ENCODE measurements at regions not wholly inside any gene's neighbourhood (a gene's known extent, or its start where the extent isn't known, plus 50 kb on each side); places are given as distances from the start of the nearest gene placed in this dataset.

DNA sequence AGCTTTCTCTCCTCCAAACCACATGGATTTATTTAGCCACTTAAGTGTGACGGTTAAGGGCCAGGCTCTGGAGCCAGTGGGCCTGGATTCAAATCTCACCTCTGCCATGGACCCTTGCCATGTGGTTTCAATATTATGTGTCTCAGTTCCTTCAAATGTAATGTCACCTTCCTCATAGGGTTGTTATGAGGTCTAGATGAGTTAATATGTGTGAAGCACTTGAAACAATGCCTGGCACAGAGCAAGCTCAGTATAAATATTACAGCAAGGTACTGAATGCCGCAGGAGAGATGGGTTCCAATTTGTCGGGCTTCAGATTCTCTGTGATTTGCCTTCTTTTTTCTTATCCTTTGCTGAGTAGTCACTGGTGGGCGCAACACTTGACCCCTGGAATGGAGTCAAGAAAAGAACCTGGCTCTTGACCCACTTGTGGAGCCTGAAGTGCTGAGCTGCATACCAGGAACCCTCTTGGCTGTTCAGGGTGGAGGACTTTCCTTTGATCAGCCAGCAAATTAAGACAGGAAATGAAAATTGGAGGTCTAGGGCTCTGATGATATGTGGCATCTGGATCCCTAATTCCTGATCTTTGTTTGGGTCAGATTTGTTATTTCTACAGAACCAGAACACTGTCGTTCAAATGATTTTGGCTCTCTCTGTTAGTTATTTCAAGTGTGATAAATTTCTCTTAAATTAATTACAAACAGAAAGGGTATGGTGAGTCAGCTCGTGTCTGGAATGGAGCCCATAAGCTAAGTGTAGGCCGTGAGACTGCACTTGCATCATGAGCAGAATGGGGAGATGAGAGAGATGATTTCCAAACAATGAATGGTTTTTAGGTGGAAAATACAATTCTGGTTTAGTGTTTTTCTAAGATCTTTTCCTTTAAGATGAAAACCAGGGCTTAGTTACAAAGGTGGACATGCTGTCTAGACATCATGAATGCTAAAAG lies 293.0 kb downstream of the KCNS3 start:
- DNase-seq (no peak), ATAC-seq (peak; percentile 65)
- intact Hi-C loops (cut with micrococcal nuclease) = no loop called here

GRCh38 chr2:18170642-18171041 lies 292.2 kb downstream of the KCNS3 start:
- DNase-seq = no peak
- intact Hi-C loops (cut with micrococcal nuclease) = no loop called here
- ATAC-seq = no peak

- intact Hi-C loops (cut with micrococcal nuclease) = no loop called here
- ATAC-seq = no peak
- DNase-seq = no peak
These were observed 291.4 kb downstream of the KCNS3 start for GRCh38 chr2:18169893-18170175.

- no peak for DNase-seq
- intact Hi-C loops (cut with micrococcal nuclease) = no loop called here
- no peak for ATAC-seq
These were observed 290.8 kb downstream of the KCNS3 start for GRCh38 chr2:18169121-18169892.

DNA sequence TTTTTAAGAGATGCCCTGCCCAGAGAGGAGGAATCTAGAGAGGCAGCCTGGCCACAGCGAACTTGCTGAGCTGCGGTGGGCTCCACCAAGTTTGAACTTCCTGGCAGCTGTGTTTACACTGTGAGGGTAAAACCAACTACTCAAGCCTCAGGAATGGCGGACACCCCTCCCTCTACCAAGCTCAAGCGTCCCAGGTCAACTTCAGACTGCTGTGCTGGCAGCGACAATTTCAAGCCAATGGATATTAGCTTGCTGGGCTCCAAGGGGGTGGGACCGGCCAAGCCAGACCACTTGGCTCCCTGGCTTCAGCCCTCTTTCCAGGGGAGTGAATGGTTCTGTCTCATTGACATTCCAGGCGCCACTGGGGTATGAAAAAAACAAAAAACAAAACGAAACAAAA lies 289.4 kb downstream of the KCNS3 start:
- intact Hi-C loops (cut with micrococcal nuclease) = no loop called here
- DNase-seq (no peak), ATAC-seq (no peak)

DNA sequence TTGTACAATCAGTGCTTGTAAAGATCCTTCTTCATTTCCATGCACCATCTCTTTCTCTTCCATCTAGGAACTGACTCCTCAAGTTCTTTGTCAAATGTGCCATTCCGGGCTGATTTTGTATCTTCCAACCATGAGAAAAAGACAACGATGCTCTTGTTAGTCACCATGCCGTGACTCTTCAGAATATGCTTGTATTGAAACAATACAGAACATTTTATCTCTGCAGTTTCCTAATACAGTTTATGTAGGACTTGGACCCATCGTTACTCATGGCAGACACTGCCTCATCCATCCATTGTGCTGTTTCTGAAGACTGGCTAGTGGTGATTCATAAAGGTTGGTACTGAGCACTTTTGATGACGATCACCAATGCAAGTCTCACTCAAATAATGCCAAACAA lies 283.2 kb downstream of the KCNS3 start:
- DNase-seq = no peak
- intact Hi-C loops (cut with micrococcal nuclease) = no loop called here
- ATAC-seq = no peak

DNA sequence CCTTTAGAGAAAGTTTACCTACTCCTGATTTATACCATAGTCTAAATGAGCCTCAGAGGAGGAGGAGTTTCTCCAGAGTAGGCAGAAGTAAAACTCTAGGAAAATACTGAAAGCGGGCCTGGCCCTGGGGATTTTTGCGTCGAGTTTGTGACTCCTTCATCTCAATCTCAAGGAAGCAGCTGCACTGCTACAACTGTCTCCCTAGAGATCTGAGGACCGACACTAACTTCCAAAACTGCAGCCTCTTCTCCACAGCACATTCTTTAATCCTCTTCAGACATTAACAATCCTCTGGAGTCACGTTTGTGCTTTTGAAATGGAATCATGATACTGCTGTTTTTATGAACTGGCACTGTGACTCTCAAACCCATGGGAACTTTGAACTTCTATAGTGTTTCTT lies 281.4 kb downstream of the KCNS3 start:
- ATAC-seq = peak; percentile 61
- DNase-seq = no peak
- intact Hi-C loops (cut with micrococcal nuclease) = no loop called here

- ATAC-seq = no peak
- intact Hi-C loops (cut with micrococcal nuclease) = no loop called here
- no peak for DNase-seq
These were observed 278.0 kb downstream of the KCNS3 start for GRCh38 chr2:18156421-18156820.

DNA sequence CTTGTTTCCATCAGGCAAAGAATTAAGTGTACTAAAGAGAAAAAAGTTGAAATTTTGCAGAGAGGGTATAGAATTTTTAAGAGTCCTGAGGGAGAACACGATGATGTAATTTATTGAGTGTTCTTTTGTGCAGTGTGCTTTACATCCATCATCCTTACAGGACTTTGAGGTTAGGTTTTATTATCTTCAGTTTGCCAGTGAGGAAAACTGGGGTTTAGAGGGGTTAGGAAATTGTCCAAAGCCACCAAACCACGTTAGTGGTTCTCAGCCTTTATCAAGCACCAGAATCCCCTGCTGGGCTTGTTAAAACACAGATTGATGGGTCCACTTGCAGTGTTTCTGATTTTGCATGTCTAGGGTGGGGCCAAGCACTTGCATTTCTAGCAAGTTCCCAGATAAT lies 277.5 kb downstream of the KCNS3 start:
- intact Hi-C loops (cut with micrococcal nuclease) = no loop called here
- DNase-seq (no peak), ATAC-seq (no peak)

- intact Hi-C loops (cut with micrococcal nuclease) = no loop called here
- no peak for ATAC-seq
- DNase-seq = no peak
These were observed 276.3 kb downstream of the KCNS3 start for GRCh38 chr2:18154812-18155211.

- intact Hi-C loops (cut with micrococcal nuclease) = no loop called here
- ATAC-seq (no peak), DNase-seq (no peak)
These were observed 275.8 kb downstream of the KCNS3 start for GRCh38 chr2:18154259-18154658.

- intact Hi-C loops (cut with micrococcal nuclease) = no loop called here
- DNase-seq (no peak), ATAC-seq (no peak)
These were observed 275.3 kb downstream of the KCNS3 start for GRCh38 chr2:18153741-18154140.

GRCh38 chr2:18151237-18151636 lies 272.8 kb downstream of the KCNS3 start:
- no peak for ATAC-seq
- intact Hi-C loops (cut with micrococcal nuclease) = no loop called here
- no peak for DNase-seq

DNA sequence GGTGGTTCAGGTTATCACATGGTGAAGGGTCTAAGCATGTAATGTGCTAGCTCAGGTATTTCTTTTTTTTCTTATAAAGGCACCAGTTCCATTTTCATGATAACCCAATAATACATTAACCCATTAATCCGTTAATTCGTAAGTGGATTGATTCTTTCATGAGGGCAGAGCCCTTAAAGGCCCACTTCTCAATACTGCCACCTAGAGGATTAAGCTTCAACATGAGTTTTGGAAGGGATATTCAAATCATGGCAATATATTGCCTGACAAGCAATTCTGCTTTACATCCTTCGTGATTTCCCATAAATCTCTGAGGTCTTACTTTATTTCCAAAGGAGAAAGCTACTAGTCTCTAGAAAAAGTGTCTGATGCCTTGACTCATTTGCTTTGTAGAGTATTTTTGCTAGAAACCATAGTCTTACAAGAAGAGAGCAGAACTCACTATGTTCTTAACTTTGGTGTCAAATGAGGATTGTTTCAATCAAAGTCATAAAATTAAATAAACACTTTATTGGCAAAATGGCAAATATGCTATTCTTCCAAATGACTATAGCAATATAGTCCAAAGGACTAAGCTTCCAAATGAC lies 271.3 kb downstream of the KCNS3 start:
- intact Hi-C loops (cut with micrococcal nuclease) = no loop called here
- no peak for ATAC-seq
- no peak for DNase-seq

DNA sequence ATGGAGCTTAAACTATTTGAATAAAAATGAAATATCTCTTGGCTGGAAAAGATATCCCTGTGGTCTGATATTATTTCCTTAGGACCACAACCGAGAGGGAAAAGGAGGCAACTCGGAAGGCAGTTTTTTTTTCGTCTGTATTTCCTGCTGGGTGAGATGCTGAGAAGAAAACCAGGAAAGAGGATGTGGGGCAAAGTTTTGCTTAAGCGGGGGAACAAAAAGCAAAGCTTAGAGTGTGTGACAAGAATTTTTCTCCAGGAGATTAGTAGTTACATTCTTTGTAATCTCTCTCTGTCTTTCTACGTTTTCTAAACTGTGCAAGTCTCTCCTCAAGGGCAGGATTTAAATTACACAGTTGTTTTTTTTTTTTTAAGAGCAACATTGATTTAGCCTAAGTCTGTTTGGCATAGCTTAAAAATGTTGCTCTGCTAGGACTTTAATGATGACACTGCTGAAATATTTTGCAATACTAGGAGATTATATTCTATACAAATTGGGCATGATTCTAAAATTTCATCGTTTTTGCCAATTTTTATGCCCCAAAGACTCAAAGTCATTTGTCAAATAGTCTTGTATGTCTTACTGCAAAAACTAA lies 258.5 kb downstream of the KCNS3 start:
- intact Hi-C loops (cut with micrococcal nuclease) = no loop called here
- DNase-seq (no peak), ATAC-seq (no peak)

GRCh38 chr2:18133310-18133709 lies 254.8 kb downstream of the KCNS3 start:
- DNase-seq (no peak), ATAC-seq (no peak)
- intact Hi-C loops (cut with micrococcal nuclease) = no loop called here

DNA sequence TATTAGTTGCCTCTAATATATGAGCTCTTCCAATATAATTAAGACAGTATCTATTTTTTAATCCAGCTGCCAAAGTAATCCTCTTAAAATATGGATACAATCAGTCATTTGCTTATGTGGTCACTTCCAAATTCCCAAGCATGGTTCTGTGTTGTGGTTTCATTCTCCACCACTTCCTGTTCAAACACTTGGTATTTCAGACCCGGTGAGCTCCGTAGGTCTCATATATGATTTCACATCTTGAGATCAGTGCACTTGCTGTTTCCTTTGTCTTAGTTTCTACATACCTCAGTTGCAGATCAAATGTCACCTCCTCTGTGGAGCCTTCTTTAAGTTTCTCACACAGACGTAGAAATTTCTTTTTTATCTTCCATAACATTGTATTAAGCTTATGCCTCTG lies 254.2 kb downstream of the KCNS3 start:
- intact Hi-C loops (cut with micrococcal nuclease) = no loop called here
- no peak for DNase-seq
- no peak for ATAC-seq

DNA sequence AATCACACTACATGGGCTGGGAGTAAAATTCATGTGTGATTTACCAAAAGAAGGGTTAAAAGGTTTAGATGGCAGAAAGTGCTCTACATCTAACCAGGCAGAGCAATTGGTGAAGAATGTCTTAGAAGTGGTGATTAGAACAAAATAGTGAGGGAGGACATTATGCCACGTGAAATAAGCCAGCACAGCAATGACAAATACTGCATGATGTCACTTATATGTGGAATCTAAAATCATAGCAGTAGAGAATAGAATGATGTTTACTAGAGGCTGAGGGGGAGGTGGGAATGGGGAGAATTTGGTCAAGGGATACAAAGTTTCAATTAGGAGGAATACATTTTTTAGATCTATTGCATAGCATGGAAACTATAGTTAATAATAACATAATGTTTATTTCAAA lies 253.3 kb downstream of the KCNS3 start:
- ATAC-seq (no peak), DNase-seq (no peak)
- intact Hi-C loops (cut with micrococcal nuclease) = no loop called here

- DNase-seq = no peak
- intact Hi-C loops (cut with micrococcal nuclease) = no loop called here
- no peak for ATAC-seq
These were observed 250.9 kb downstream of the KCNS3 start for GRCh38 chr2:18129348-18129747.

DNA sequence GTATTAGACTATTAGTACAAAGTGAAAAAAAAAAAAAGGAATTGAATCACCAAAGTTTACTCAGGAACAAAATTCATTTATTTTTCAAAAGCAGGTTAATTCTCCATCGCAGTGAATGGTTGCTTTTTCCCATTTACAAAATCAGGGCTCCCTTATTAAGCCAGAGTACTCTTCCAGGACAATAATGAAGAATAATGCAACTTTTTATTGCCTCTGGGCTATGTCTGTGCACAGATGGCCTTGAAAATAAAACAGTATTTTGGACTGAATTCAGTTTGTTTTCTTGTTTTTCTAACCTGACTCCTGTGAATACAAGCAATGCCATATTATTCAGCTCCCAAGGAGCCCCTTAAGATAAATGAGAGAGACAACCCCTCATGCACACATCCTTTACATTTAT lies 246.8 kb downstream of the KCNS3 start:
- intact Hi-C loops (cut with micrococcal nuclease) = no loop called here
- ATAC-seq = no peak
- no peak for DNase-seq

All from left ventricle myocardium superior (tissue), 1 donor.